ENCODE measurements at regions not wholly inside any gene's neighbourhood (a gene's known extent, or its start where the extent isn't known, plus 50 kb on each side); places are given as distances from the start of the nearest gene placed in this dataset.
"Not testable (repeated sequence)": the region's sequence is repeated elsewhere in the genome, so short reads cannot be mapped to it uniquely, and the experiment has no call there.

GRCh38 chr4:56575820-56576429 lies 70.3 kb downstream of the ARL9 start:
- DNase-seq (ENCODE audit: low spot score), result no peak
- peaks cover 11% of the 10 kb centered on the region for H3K27me3 Mint-ChIP-seq (ENCODE audit: insufficient read depth)
- no peak overlapping the region for H3K4me3 Mint-ChIP-seq
- H3K9me3 Mint-ChIP-seq, result no peaks in the 10 kb centered on the region
- no peaks in the 10 kb centered on the region for H3K4me1 Mint-ChIP-seq (ENCODE audit: low read depth)
- intact Hi-C loops (cut with micrococcal nuclease), result loop anchor here (1.0 to 5.0 kb wide), 4 partner anchors 76 to 260 kb away; partner anchors contain the start of gene HOPX
- no peak overlapping the region for H3K27ac Mint-ChIP-seq
- no peaks in the 10 kb centered on the region for H3K36me3 Mint-ChIP-seq (ENCODE audit: low read depth)

GRCh38 chr4:56592417-56592816 lies 86.8 kb downstream of the ARL9 start:
- H3K4me1 Mint-ChIP-seq (ENCODE audit: low read depth); H3K4me3 Mint-ChIP-seq; DNase-seq (ENCODE audit: low spot score); H3K27ac Mint-ChIP-seq; intact Hi-C loops (cut with micrococcal nuclease); H3K27me3 Mint-ChIP-seq (ENCODE audit: insufficient read depth); H3K36me3 Mint-ChIP-seq (ENCODE audit: low read depth): not testable (repeated sequence)
- peaks cover 21% of the 10 kb centered on the region for H3K9me3 Mint-ChIP-seq

Measured in activated T-helper 1 cell treated with anti-CD3 and anti-CD28 coated beads, Interleukin-12 subunit alpha, Interleukin-12 subunit beta, Interleukin-2, Interleukin-4 antibody, amounts not matched to agents 30 ng/mL and 10 ng/mL and 1 ng/mL, durations not matched to agents 14 hours and 24 hours and 36 hours (primary cell).